T-helper 1 cell treated with Interleukin-12 subunit alpha and Interleukin-12 subunit beta and Interleukin-4 antibody, amounts not matched to agents 30 ng/mL and 1 ng/mL, for 36 hours (primary cell): ENCODE measurements at regions not wholly inside any gene's neighbourhood (a gene's known extent, or its start where the extent isn't known, plus 50 kb on each side); places are given as distances from the start of the nearest gene placed in this dataset.
"Not testable (repeated sequence)": the region's sequence is repeated elsewhere in the genome, so short reads cannot be mapped to it uniquely, and the experiment has no call there.

Experiments used
- intact Hi-C: fragments of 100-400 bp; cut with micrococcal nuclease; formaldehyde crosslinking; loops from one replicate; pipeline ENCODE4 v1.15.1; 2024

GRCh38 chr11:128171506-128171905 is 415.9 kb downstream of the ETS1 start:
- intact Hi-C loops, result loop anchor here (5.0 kb wide), 1 partner anchor 301 kb away; no protein-coding TSS in a partner anchor

- intact Hi-C loops, result no loop called here
Observed at GRCh38 chr11:128165572-128165971, 421.8 kb downstream of the ETS1 start.

- intact Hi-C loops, result no loop called here
Observed at GRCh38 chr11:128164080-128164741, 423.1 kb downstream of the ETS1 start.

- intact Hi-C loops, result no loop called here
Observed at GRCh38 chr11:128161994-128162393, 425.4 kb downstream of the ETS1 start.

- intact Hi-C loops, result no loop called here
Observed at GRCh38 chr11:128161436-128161835, 425.9 kb downstream of the ETS1 start.

- intact Hi-C loops, result loop anchor here (1.0 kb wide), 3 partner anchors 107 to 701 kb away; no protein-coding TSS in a partner anchor
Observed at GRCh38 chr11:128158860-128159259, 428.5 kb downstream of the ETS1 start.

- intact Hi-C loops, result loop anchor here (1.0 to 2.0 kb wide), 10 partner anchors 15 to 799 kb away; no protein-coding TSS in a partner anchor
Observed at GRCh38 chr11:128157423-128158298, 429.7 kb downstream of the ETS1 start.

- intact Hi-C loops, result loop anchor here (2.0 kb wide), 2 partner anchors 118 to 800 kb away; no protein-coding TSS in a partner anchor
Observed at GRCh38 chr11:128156486-128156885, 430.9 kb downstream of the ETS1 start.

GRCh38 chr11:128155590-128155989 is 431.8 kb downstream of the ETS1 start:
- intact Hi-C loops, result no loop called here

GRCh38 chr11:128153697-128154048 is 433.7 kb downstream of the ETS1 start:
- intact Hi-C loops, result no loop called here

GRCh38 chr11:128152796-128153696 is 434.3 kb downstream of the ETS1 start:
- intact Hi-C loops, result no loop called here

- intact Hi-C loops, result no loop called here
Observed at GRCh38 chr11:128151780-128152179, 435.6 kb downstream of the ETS1 start.

GRCh38 chr11:128151338-128151737 is 436.0 kb downstream of the ETS1 start:
- intact Hi-C loops, result no loop called here

- intact Hi-C loops, result no loop called here
Observed at GRCh38 chr11:128148208-128148607, 439.1 kb downstream of the ETS1 start.

GRCh38 chr11:128146926-128147605 is 440.3 kb downstream of the ETS1 start:
- intact Hi-C loops, result no loop called here

- intact Hi-C loops, result not testable (repeated sequence)
Observed at GRCh38 chr11:128140293-128140692, 447.1 kb downstream of the ETS1 start.

- intact Hi-C loops, result no loop called here
Observed at GRCh38 chr11:128135451-128135850, 451.9 kb downstream of the ETS1 start.

GRCh38 chr11:128133501-128133900 is 453.9 kb downstream of the ETS1 start:
- intact Hi-C loops, result no loop called here

- intact Hi-C loops, result no loop called here
Observed at GRCh38 chr11:128130052-128130451, 457.3 kb downstream of the ETS1 start.

GRCh38 chr11:128125723-128126122 is 461.6 kb downstream of the ETS1 start:
- intact Hi-C loops, result no loop called here

GRCh38 chr11:128116885-128117284 is 470.5 kb downstream of the ETS1 start:
- intact Hi-C loops, result no loop called here
